ENCODE measurements at regions not wholly inside any gene's neighbourhood (a gene's known extent, or its start where the extent isn't known, plus 50 kb on each side); places are given as distances from the start of the nearest gene placed in this dataset.

DNA sequence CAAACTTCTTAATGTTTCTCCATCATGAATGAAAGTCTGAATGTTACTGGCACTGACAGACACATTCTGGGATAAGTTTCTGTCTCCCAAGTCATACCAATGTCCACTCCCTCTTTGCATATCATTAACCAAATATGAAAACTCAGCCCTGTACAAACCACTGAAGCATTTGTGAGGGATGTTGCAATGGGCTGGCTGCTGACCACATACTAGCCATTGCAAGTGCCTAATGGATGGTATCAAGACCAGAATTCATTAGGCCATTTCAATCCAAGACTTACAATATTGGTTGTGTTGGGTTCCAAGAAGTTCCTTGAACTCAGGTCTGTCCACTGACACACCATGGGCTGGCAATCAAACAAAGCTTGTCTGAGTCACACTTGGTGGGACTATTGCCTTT is 73.8 kb downstream of the CBLN2 start:
- Mint-ChIP-seq H3K27ac (no peak overlapping the region), H3K36me3 (ENCODE audit: low read depth) (no peaks in the 10 kb centered on the region), H3K4me1 (ENCODE audit: low read depth) (no peaks in the 10 kb centered on the region), H3K9me3 (no peaks in the 10 kb centered on the region), H3K4me3 (ENCODE audit: low read depth) (no peak overlapping the region), H3K27me3 (ENCODE audit: low read depth) (no peaks in the 10 kb centered on the region)
- no peak for DNase-seq (ENCODE audit: low spot score)
- intact Hi-C loops (cut with micrococcal nuclease): no loop called here

DNA sequence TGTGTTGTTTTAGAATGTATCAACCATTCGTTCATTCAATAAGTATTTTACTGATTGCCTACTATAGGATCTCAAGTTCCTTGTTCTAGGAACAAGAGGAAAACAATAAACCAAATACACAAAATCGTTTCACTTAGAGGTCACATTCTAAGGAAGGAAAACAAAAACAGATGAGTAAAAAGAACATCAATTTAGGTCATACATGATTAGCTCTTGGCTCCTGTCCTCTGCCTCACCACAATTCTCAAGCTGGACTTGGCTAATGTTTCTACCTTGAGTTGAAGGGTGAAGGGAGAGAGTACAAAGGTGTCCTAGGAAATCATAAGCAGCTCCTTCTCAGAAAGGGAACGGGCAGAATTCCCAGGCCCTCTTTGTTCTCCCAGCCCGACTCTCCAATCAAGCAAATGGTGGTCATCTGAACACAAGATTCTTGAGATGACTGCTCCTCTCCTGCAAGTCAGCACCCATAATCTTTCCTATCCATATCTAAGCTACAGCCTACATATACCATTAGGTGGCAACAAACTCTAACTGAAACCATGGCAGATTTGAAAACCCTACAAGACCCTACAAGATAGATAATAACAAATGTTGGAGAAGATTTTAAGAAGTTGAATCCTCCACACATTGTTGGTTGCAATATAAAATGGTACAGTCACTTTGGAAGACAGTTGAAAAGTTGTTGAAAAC is 76.0 kb downstream of the CBLN2 start:
- Mint-ChIP-seq H3K27me3 (ENCODE audit: low read depth) (no peaks in the 10 kb centered on the region), H3K27ac (no peak overlapping the region), H3K4me1 (ENCODE audit: low read depth) (no peaks in the 10 kb centered on the region), H3K9me3 (no peaks in the 10 kb centered on the region), H3K36me3 (ENCODE audit: low read depth) (no peaks in the 10 kb centered on the region), H3K4me3 (ENCODE audit: low read depth) (no peak overlapping the region)
- intact Hi-C loops (cut with micrococcal nuclease): no loop called here
- DNase-seq (ENCODE audit: low spot score): no peak

DNA sequence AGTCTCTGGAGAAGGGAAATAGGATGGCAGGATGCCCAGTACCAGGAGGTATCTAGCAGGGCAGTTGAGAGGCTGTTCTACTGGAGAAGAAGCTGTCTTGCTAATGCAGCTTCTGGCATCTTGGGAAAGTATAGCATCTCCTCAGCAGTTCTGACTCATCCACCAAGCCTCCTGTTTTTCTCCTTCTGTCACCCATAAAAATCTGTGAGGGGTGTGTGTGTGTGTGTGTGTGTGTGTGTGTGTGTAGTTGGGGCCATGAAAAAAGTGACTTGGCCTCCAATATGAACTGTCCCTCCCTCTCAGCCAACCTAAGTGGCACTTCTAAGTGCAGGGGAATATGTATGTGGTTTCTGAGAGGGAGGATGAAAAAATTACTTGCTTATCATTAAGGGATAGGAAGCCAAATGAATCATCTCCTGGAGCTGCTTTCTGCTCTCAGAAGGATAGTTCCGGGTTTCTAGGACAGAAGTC is 83.9 kb downstream of the CBLN2 start:
- H3K36me3 Mint-ChIP-seq (ENCODE audit: low read depth): no peaks in the 10 kb centered on the region
- no peaks in the 10 kb centered on the region for H3K27me3 Mint-ChIP-seq (ENCODE audit: low read depth)
- H3K27ac Mint-ChIP-seq: no peak overlapping the region
- intact Hi-C loops (cut with micrococcal nuclease): no loop called here
- DNase-seq (ENCODE audit: low spot score): no peak
- H3K9me3 Mint-ChIP-seq: no peaks in the 10 kb centered on the region
- H3K4me1 Mint-ChIP-seq (ENCODE audit: low read depth): no peaks in the 10 kb centered on the region
- no peak overlapping the region for H3K4me3 Mint-ChIP-seq (ENCODE audit: low read depth)

DNA sequence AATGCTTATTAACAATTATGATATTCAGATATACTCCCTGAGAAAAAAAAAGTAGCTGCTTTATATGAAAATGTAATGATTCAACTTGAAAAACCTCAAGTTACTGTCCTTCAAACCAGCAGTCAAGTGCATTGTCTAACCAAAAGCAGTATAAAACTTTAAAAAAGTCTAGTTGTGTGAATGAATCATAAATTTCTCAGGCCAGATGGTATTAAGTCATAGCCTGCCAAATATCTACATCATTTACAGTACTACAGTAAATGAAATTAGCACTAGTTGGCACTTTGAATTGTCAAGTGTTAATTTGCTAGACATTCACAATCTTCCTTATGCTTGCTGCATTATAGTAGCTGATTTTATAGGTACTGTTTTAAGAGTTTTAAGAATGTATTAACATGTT is 85.9 kb downstream of the CBLN2 start:
- H3K36me3 Mint-ChIP-seq (ENCODE audit: low read depth): no peaks in the 10 kb centered on the region
- no peak for DNase-seq (ENCODE audit: low spot score)
- H3K27ac Mint-ChIP-seq: no peak overlapping the region
- no peak overlapping the region for H3K4me3 Mint-ChIP-seq (ENCODE audit: low read depth)
- H3K27me3 Mint-ChIP-seq (ENCODE audit: low read depth): no peaks in the 10 kb centered on the region
- intact Hi-C loops (cut with micrococcal nuclease): no loop called here
- H3K4me1 Mint-ChIP-seq (ENCODE audit: low read depth): no peaks in the 10 kb centered on the region
- H3K9me3 Mint-ChIP-seq: no peaks in the 10 kb centered on the region

DNA sequence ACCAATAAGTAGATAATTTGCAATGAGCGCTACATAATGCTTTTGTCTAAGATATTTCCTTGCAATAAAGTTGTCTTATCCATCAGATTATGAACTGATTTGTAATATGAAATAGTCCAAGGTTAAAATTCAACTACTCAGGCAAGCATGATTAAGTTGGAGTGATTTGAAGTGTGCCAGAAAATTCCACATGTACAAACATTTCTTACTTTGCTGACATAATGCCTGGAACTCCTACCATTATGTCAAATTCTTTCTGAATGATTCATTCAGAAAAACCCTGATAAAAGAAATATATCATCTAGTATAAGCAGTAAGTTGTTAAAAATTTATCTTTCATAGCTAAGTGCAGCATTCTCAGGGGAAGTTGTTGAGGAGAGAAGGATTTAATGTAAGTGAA is 87.3 kb downstream of the CBLN2 start:
- H3K36me3 Mint-ChIP-seq (ENCODE audit: low read depth): no peaks in the 10 kb centered on the region
- no peaks in the 10 kb centered on the region for H3K27me3 Mint-ChIP-seq (ENCODE audit: low read depth)
- DNase-seq (ENCODE audit: low spot score): no peak
- H3K4me3 Mint-ChIP-seq (ENCODE audit: low read depth): no peak overlapping the region
- H3K9me3 Mint-ChIP-seq: peaks cover 7% of the 10 kb centered on the region
- intact Hi-C loops (cut with micrococcal nuclease): no loop called here
- H3K27ac Mint-ChIP-seq: no peak overlapping the region
- no peaks in the 10 kb centered on the region for H3K4me1 Mint-ChIP-seq (ENCODE audit: low read depth)

DNA sequence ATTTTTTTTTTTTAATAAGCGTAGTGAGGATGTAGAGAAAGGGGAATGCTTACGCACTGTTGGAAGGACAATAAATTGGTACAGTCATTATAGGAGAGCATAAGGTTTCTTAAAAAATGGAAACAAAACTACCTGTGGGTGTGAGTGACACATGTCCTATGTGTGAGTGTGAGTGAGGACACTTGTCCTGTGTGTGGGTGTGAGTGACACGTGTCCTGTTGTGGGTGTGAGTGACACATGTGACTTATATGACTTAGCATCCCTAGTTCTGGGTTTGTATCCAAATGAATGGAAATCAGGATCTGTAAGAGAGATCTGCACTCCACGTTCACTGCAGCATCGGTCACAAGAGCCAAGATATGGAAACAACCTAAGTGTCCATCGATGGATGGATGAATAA is 91.8 kb downstream of the CBLN2 start:
- H3K27me3 Mint-ChIP-seq (ENCODE audit: low read depth): no peaks in the 10 kb centered on the region
- DNase-seq (ENCODE audit: low spot score): no peak
- peaks cover 13% of the 10 kb centered on the region for H3K9me3 Mint-ChIP-seq
- H3K27ac Mint-ChIP-seq: no peak overlapping the region
- H3K4me1 Mint-ChIP-seq (ENCODE audit: low read depth): no peaks in the 10 kb centered on the region
- H3K4me3 Mint-ChIP-seq (ENCODE audit: low read depth): no peak overlapping the region
- H3K36me3 Mint-ChIP-seq (ENCODE audit: low read depth): no peaks in the 10 kb centered on the region
- intact Hi-C loops (cut with micrococcal nuclease): no loop called here

DNA sequence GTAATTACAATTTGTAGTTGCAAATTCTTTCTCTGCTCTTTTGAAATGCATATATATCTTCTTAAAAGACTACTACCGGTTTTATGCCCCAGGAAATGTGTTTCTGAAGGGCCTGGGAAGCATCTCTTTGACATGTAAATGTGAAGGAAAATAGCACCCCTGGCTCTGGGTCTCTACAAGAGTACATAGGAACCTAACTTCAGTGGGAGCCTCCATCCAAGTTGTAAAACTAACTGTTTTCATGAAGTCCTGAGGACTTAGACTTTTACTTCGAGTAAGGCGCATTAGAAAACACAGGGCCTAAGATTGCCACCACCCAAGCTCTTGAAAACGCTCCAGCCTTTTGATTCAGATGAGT is 99.4 kb downstream of the CBLN2 start:
- no peaks in the 10 kb centered on the region for H3K27me3 Mint-ChIP-seq (ENCODE audit: low read depth)
- H3K9me3 Mint-ChIP-seq: peaks cover 4% of the 10 kb centered on the region
- no peaks in the 10 kb centered on the region for H3K4me1 Mint-ChIP-seq (ENCODE audit: low read depth)
- intact Hi-C loops (cut with micrococcal nuclease): no loop called here
- no peaks in the 10 kb centered on the region for H3K36me3 Mint-ChIP-seq (ENCODE audit: low read depth)
- H3K27ac Mint-ChIP-seq: no peak overlapping the region
- no peak for DNase-seq (ENCODE audit: low spot score)
- no peak overlapping the region for H3K4me3 Mint-ChIP-seq (ENCODE audit: low read depth)

DNA sequence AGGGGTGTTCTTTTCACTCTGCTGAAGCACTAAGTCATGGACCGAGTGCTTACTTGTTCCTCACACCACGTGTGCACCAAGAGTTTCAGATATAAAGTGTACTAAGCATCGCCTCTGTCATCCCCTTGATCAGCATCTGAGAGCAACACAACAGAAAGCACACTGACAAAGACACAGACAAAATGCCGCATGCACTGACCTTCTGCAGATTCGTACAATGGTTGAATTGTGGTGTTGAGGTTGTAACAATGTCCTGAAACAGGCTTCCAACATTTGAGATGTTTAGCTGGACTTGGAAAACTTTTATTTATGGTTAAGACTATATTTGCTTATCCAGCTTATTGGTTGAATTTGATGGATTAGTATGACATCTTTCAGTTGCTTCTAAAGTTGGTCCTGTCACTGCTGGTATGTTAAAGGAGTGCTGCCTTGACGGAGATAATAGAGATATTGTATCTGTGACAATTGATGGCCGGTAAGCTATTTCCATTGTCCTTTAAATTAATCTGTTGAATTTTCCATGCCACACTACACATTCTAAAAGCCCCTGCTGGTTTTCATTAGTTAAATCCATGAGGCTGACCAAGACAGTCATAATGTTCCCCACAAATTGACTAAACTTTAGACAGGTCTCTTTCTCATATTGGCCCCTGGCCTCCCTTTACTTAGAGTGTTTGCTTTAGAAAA is 99.9 kb downstream of the CBLN2 start:
- intact Hi-C loops (cut with micrococcal nuclease): no loop called here
- Mint-ChIP-seq H3K9me3 (peaks cover 4% of the 10 kb centered on the region), H3K36me3 (ENCODE audit: low read depth) (no peaks in the 10 kb centered on the region), H3K27ac (no peak overlapping the region), H3K4me1 (ENCODE audit: low read depth) (no peaks in the 10 kb centered on the region), H3K27me3 (ENCODE audit: low read depth) (no peaks in the 10 kb centered on the region), H3K4me3 (ENCODE audit: low read depth) (no peak overlapping the region)
- DNase-seq (ENCODE audit: low spot score): no peak

DNA sequence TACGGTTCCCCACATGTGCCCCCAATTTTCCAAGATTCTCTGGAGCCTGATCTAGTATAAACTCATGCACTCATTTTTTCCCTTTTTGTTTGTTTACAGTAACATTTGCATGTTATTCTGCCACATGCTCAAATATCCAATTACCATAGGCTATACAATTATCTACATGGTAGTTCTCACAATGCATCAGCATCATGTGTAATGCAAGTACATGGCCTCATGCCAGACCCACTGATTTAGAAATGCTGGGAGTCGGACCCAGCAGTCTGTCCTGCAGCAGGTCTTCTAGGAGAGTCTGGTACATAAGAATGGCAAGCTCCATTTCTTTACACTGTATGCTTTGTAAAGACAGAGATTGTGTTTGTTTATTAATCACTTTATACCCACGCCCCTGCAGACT is 107.7 kb downstream of the CBLN2 start:
- no peaks in the 10 kb centered on the region for H3K36me3 Mint-ChIP-seq (ENCODE audit: low read depth)
- H3K4me1 Mint-ChIP-seq (ENCODE audit: low read depth): no peaks in the 10 kb centered on the region
- intact Hi-C loops (cut with micrococcal nuclease): no loop called here
- no peaks in the 10 kb centered on the region for H3K9me3 Mint-ChIP-seq
- no peaks in the 10 kb centered on the region for H3K27me3 Mint-ChIP-seq (ENCODE audit: low read depth)
- H3K27ac Mint-ChIP-seq: no peak overlapping the region
- H3K4me3 Mint-ChIP-seq (ENCODE audit: low read depth): no peak overlapping the region
- no peak for DNase-seq (ENCODE audit: low spot score)

DNA sequence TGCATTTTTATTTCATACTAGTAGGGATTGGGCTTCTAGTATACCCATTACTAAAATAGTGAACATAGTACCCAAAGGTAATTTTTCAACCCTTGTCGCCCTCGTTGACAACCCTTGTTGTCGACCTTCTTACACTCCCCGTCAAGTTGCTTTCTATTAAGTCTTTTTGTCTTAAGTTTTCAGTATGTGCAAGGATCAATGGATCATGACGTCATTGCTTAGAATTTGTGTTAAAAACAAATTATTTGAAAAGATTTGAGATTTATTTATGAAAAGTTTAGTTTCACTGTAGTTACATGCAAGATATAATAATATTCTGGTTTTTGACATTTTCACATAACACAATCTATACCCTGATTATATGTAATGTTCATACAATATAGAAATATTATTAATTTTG is 110.4 kb downstream of the CBLN2 start:
- intact Hi-C loops (cut with micrococcal nuclease): no loop called here
- Mint-ChIP-seq H3K36me3 (ENCODE audit: low read depth) (no peaks in the 10 kb centered on the region), H3K4me1 (ENCODE audit: low read depth) (no peaks in the 10 kb centered on the region), H3K27ac (no peak overlapping the region), H3K9me3 (peaks cover 3% of the 10 kb centered on the region), H3K4me3 (ENCODE audit: low read depth) (no peak overlapping the region), H3K27me3 (ENCODE audit: low read depth) (no peaks in the 10 kb centered on the region)
- DNase-seq (ENCODE audit: low spot score): no peak

DNA sequence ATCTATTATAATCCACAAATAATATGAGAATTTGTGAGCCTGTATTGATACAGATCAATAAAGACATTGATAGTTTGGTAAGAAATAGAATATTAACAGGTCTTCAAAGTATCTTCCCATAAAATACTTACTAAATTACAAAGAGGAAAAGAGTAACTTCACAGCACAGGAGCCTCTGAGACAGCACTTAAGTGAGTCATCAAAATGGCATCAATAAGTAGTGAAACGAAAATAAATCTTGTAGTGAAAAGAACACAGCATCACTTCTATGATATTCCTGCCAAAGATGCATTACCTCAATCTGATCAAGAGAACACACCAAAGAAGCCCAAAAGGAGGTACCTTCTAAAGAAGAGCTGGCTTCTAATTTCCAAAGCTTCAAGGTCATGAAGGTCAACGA is 116.4 kb downstream of the CBLN2 start:
- intact Hi-C loops (cut with micrococcal nuclease): no loop called here
- Mint-ChIP-seq H3K9me3 (peaks cover 3% of the 10 kb centered on the region), H3K27me3 (ENCODE audit: low read depth) (no peaks in the 10 kb centered on the region), H3K36me3 (ENCODE audit: low read depth) (no peaks in the 10 kb centered on the region), H3K4me3 (ENCODE audit: low read depth) (no peak overlapping the region), H3K4me1 (ENCODE audit: low read depth) (no peaks in the 10 kb centered on the region), H3K27ac (no peak overlapping the region)
- DNase-seq (ENCODE audit: low spot score): no peak

DNA sequence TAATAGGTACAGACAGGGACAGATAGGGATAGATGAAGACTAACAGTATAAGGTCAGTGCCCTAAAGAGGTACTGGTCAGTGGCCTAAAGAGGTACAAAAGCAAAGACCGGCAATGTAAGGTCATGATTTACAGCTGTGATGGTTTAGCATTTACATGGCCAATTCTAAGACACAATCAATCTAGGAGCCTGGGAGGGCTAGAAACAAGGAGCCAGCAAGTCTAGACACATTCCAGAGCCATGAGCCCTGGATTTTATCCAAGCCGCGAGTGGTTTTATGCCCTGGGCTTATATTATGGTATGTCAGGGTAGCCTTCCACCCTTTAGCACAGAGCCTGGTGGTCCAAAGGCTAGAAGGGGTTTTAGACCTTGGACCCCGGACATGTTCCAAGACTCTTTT is 124.2 kb downstream of the CBLN2 start:
- DNase-seq (ENCODE audit: low spot score): no peak
- H3K36me3 Mint-ChIP-seq (ENCODE audit: low read depth): no peaks in the 10 kb centered on the region
- H3K9me3 Mint-ChIP-seq: no peaks in the 10 kb centered on the region
- no peak overlapping the region for H3K4me3 Mint-ChIP-seq (ENCODE audit: low read depth)
- intact Hi-C loops (cut with micrococcal nuclease): no loop called here
- H3K27me3 Mint-ChIP-seq (ENCODE audit: low read depth): no peaks in the 10 kb centered on the region
- H3K4me1 Mint-ChIP-seq (ENCODE audit: low read depth): no peaks in the 10 kb centered on the region
- H3K27ac Mint-ChIP-seq: no peak overlapping the region

DNA sequence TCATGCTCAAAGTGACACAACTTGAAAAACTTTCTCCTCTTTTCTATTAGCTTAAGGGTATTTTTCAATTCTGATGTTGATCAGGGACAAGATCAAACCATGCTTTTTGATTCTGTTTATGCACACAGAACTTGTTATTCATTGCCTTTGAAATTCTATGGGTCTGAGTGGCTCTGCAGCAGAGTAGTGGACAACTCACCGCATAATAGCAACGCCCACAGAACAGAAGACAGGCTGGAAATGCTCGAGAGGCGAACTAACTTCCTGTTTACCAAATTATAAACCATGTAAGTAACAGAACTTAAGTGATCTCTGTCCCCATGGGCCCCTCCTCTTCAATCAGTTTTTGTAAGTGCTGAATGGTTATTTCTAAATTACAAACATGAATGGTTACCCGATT is 131.2 kb downstream of the CBLN2 start:
- no peaks in the 10 kb centered on the region for H3K9me3 Mint-ChIP-seq

More for the DNA sequence above, 131.2 kb downstream of the CBLN2 start:
- Mint-ChIP-seq H3K27ac (no peak overlapping the region), H3K4me3 (ENCODE audit: low read depth) (no peak overlapping the region), H3K27me3 (ENCODE audit: low read depth) (no peaks in the 10 kb centered on the region), H3K36me3 (ENCODE audit: low read depth) (no peaks in the 10 kb centered on the region), H3K4me1 (ENCODE audit: low read depth) (no peaks in the 10 kb centered on the region)
- DNase-seq (ENCODE audit: low spot score): no peak
- intact Hi-C loops (cut with micrococcal nuclease): no loop called here

All from activated T-helper 2 cell treated with anti-CD3 and anti-CD28 coated beads, Interferon-gamma antibody, Interleukin-2, Interleukin-4, amounts not matched to agents 10 μg/mL and 5 μg/mL and 100 μg/mL, durations not matched to agents 14 hours and 24 hours and 36 hours (primary cell).